ENCODE measurements at regions not wholly inside any gene's neighbourhood (a gene's known extent, or its start where the extent isn't known, plus 50 kb on each side); places are given as distances from the start of the nearest gene placed in this dataset.
"Not testable (repeated sequence)": the region's sequence is repeated elsewhere in the genome, so short reads cannot be mapped to it uniquely, and the experiment has no call there.

- TF ChIP-seq EZH2 (IDR thresholded peaks at IDR 0.05; ENCODE audit: borderline replicate concordance, low read depth, low read length, poor library complexity, severe bottlenecking): not testable (repeated sequence)
- TF ChIP-seq, protein P1, sequence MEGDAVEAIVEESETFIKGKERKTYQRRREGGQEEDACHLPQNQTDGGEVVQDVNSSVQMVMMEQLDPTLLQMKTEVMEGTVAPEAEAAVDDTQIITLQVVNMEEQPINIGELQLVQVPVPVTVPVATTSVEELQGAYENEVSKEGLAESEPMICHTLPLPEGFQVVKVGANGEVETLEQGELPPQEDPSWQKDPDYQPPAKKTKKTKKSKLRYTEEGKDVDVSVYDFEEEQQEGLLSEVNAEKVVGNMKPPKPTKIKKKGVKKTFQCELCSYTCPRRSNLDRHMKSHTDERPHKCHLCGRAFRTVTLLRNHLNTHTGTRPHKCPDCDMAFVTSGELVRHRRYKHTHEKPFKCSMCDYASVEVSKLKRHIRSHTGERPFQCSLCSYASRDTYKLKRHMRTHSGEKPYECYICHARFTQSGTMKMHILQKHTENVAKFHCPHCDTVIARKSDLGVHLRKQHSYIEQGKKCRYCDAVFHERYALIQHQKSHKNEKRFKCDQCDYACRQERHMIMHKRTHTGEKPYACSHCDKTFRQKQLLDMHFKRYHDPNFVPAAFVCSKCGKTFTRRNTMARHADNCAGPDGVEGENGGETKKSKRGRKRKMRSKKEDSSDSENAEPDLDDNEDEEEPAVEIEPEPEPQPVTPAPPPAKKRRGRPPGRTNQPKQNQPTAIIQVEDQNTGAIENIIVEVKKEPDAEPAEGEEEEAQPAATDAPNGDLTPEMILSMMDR (conservative IDR thresholded peaks at IDR 0.05; ENCODE audit: low read depth, low read length): not testable (repeated sequence)
These were observed 411.1 kb downstream of the RPS24 start for GRCh38 chr10:78444741-78445140.
